ENCODE measurements at regions not wholly inside any gene's neighbourhood (a gene's known extent, or its start where the extent isn't known, plus 50 kb on each side); places are given as distances from the start of the nearest gene placed in this dataset.
"Not testable (repeated sequence)": the region's sequence is repeated elsewhere in the genome, so short reads cannot be mapped to it uniquely, and the experiment has no call there.

DNA sequence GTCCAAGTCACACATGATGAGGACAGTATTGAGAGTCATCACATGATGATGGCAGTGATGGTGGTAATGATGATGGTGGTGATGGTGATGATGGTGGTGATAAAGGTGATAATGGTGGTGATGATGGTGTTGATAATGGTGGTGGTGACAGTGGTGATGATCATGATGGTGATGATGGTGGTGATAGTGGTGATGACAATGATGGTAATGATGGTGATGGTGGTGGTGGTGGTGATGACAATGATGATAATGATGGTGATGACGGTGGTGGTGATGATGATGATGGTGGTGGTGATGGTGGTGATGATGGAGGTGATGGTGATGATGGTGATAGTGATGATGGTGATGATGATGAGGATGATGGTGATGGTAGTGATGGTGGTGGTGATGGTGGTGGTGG is 190.2 kb upstream of the ZNF469 start:
- peaks cover 4% of the 10 kb centered on the region for H3K36me3 Mint-ChIP-seq
- H3K4me1 Mint-ChIP-seq, result peaks cover 23% of the 10 kb centered on the region
- Histone ChIP-seq H3K4me2 (no peak overlapping the region), H3K9me3 (ENCODE audit: low read depth) (no peaks in the 10 kb centered on the region), H3K4me1 (peaks cover 7% of the 10 kb centered on the region), H3K27ac (no peak overlapping the region), H2AFZ (replicated peaks) (no peak overlapping the region), H3K9ac (no peak overlapping the region), H3K4me3 (no peak overlapping the region), H4K20me1 (ENCODE audit: low read depth) (no peaks in the 10 kb centered on the region), H3K79me2 (ENCODE audit: low read depth) (no peaks in the 10 kb centered on the region), H3K36me3 (no peaks in the 10 kb centered on the region), H3K27me3 (no peaks in the 10 kb centered on the region), H3F3A (ENCODE audit: low read depth) (peaks cover 4% of the 10 kb centered on the region)
- H3K9me3 Mint-ChIP-seq, result peaks cover 16% of the 10 kb centered on the region
- DNase-seq (ENCODE audit: low spot score), result no peak
- H3K27me3 Mint-ChIP-seq (ENCODE audit: insufficient read depth, low read depth), result peaks cover 16% of the 10 kb centered on the region
- H3K4me3 Mint-ChIP-seq, result peak overlapping the region; percentile 25
- TF ChIP-seq, protein P1, sequence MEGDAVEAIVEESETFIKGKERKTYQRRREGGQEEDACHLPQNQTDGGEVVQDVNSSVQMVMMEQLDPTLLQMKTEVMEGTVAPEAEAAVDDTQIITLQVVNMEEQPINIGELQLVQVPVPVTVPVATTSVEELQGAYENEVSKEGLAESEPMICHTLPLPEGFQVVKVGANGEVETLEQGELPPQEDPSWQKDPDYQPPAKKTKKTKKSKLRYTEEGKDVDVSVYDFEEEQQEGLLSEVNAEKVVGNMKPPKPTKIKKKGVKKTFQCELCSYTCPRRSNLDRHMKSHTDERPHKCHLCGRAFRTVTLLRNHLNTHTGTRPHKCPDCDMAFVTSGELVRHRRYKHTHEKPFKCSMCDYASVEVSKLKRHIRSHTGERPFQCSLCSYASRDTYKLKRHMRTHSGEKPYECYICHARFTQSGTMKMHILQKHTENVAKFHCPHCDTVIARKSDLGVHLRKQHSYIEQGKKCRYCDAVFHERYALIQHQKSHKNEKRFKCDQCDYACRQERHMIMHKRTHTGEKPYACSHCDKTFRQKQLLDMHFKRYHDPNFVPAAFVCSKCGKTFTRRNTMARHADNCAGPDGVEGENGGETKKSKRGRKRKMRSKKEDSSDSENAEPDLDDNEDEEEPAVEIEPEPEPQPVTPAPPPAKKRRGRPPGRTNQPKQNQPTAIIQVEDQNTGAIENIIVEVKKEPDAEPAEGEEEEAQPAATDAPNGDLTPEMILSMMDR (IDR thresholded peaks at IDR 0.05), result no peak
- TF ChIP-seq EZH2phosphoT487 (IDR thresholded peaks at IDR 0.05) (no peak), EZH2 (IDR thresholded peaks at IDR 0.05) (no peak)
- H3K27ac Mint-ChIP-seq, result peak overlapping the region; percentile 2

- not testable (repeated sequence) for H3K4me1 ChIP-seq, H3K9ac ChIP-seq
- peak; percentile 77 for DNase-seq (ENCODE audit: low spot score)
These were observed 188.9 kb upstream of the ZNF469 start for GRCh38 chr16:88193706-88194396.

GRCh38 chr16:88194397-88195268 is 188.1 kb upstream of the ZNF469 start:
- no peak overlapping the region for H3K4me3 ChIP-seq
- TF ChIP-seq EZH2 (IDR thresholded peaks at IDR 0.05) (no peak), EZH2phosphoT487 (IDR thresholded peaks at IDR 0.05) (no peak)
- TF ChIP-seq, protein P1 (IDR thresholded peaks at IDR 0.05), result no peak
- peaks cover 4% of the 10 kb centered on the region for H3K36me3 Mint-ChIP-seq
- peak overlapping the region; percentile 42 for H2AFZ ChIP-seq (replicated peaks)
- H3F3A ChIP-seq (ENCODE audit: low read depth), result peaks cover 4% of the 10 kb centered on the region
- peaks cover 31% of the 10 kb centered on the region for H3K4me1 Mint-ChIP-seq
- H3K27me3 Mint-ChIP-seq (ENCODE audit: insufficient read depth, low read depth), result peaks cover 17% of the 10 kb centered on the region
- no peaks in the 10 kb centered on the region for H3K79me2 ChIP-seq (ENCODE audit: low read depth)
- H4K20me1 ChIP-seq (ENCODE audit: low read depth), result no peaks in the 10 kb centered on the region
- peaks cover 7% of the 10 kb centered on the region for H3K4me1 ChIP-seq
- H3K27ac Mint-ChIP-seq, result peak overlapping the region; percentile 39
- H3K4me3 Mint-ChIP-seq, result peak overlapping the region; percentile 48
- no peak for DNase-seq (ENCODE audit: low spot score)
- H3K4me2 ChIP-seq, result no peak overlapping the region
- H3K9me3 ChIP-seq (ENCODE audit: low read depth), result no peaks in the 10 kb centered on the region
- no peaks in the 10 kb centered on the region for H3K27me3 ChIP-seq
- no peaks in the 10 kb centered on the region for H3K36me3 ChIP-seq
- H3K27ac ChIP-seq, result no peak overlapping the region
- H3K9me3 Mint-ChIP-seq, result peaks cover 12% of the 10 kb centered on the region
- H3K9ac ChIP-seq, result no peak overlapping the region

More at GRCh38 chr16:88193706-88194396, 188.9 kb upstream of the ZNF469 start:
- H3K4me3 ChIP-seq; H3K4me2 ChIP-seq; H3K4me3 Mint-ChIP-seq; H3K79me2 ChIP-seq (ENCODE audit: low read depth); H3F3A ChIP-seq (ENCODE audit: low read depth); H3K27ac Mint-ChIP-seq; H3K36me3 Mint-ChIP-seq; H3K27me3 ChIP-seq; H4K20me1 ChIP-seq (ENCODE audit: low read depth); H3K27ac ChIP-seq; H3K36me3 ChIP-seq; H3K9me3 ChIP-seq (ENCODE audit: low read depth): not testable (repeated sequence)
- peaks cover 25% of the 10 kb centered on the region for H3K4me1 Mint-ChIP-seq
- H2AFZ ChIP-seq (replicated peaks), result peak overlapping the region; percentile 42
- H3K27me3 Mint-ChIP-seq (ENCODE audit: insufficient read depth, low read depth), result peaks cover 18% of the 10 kb centered on the region
- TF ChIP-seq, protein P1 (IDR thresholded peaks at IDR 0.05), result peak; percentile 63
- H3K9me3 Mint-ChIP-seq, result peaks cover 16% of the 10 kb centered on the region
